ENCODE measurements at regions not wholly inside any gene's neighbourhood (a gene's known extent, or its start where the extent isn't known, plus 50 kb on each side); places are given as distances from the start of the nearest gene placed in this dataset.

GRCh38 chr9:79984429-79985067 lies 412.8 kb downstream of the TLE4 start:
- no peak overlapping the region for H3K27ac ChIP-seq
- TF ChIP-seq CTCF (IDR thresholded peaks at IDR 0.05), result no peak
- no peak for DNase-seq
- no peaks in the 10 kb centered on the region for H3K4me1 ChIP-seq
- intact Hi-C loops (cut with DNase I), result no loop called here
- H3K36me3 ChIP-seq, result no peaks in the 10 kb centered on the region
- H3K4me3 ChIP-seq, result no peak overlapping the region
- H3K9me3 ChIP-seq, result no peaks in the 10 kb centered on the region
- no peaks in the 10 kb centered on the region for H3K27me3 ChIP-seq
- no peak overlapping the region for H3K9ac ChIP-seq (ENCODE audit: low read depth in 2 of 2, low read length in 2 of 2)

- intact Hi-C loops (cut with DNase I), result no loop called here
- DNase-seq, result no peak
- Histone ChIP-seq H3K9me3 (no peaks in the 10 kb centered on the region), H3K4me3 (no peak overlapping the region), H3K9ac (ENCODE audit: low read depth in 2 of 2, low read length in 2 of 2) (no peak overlapping the region), H3K36me3 (no peaks in the 10 kb centered on the region), H3K27ac (no peak overlapping the region), H3K27me3 (no peaks in the 10 kb centered on the region), H3K4me1 (no peaks in the 10 kb centered on the region)
- TF ChIP-seq CTCF (IDR thresholded peaks at IDR 0.05), result no peak
These were observed 408.7 kb downstream of the TLE4 start for GRCh38 chr9:79980432-79980831.

GRCh38 chr9:79977510-79978197 lies 405.9 kb downstream of the TLE4 start:
- no peaks in the 10 kb centered on the region for H3K27me3 ChIP-seq
- no peaks in the 10 kb centered on the region for H3K36me3 ChIP-seq
- intact Hi-C loops (cut with DNase I), result no loop called here
- no peaks in the 10 kb centered on the region for H3K9me3 ChIP-seq
- H3K27ac ChIP-seq, result no peak overlapping the region
- DNase-seq, result no peak
- H3K9ac ChIP-seq (ENCODE audit: low read depth in 2 of 2, low read length in 2 of 2), result no peak overlapping the region
- H3K4me3 ChIP-seq, result no peak overlapping the region
- no peak for TF ChIP-seq CTCF (IDR thresholded peaks at IDR 0.05)
- no peaks in the 10 kb centered on the region for H3K4me1 ChIP-seq

- Histone ChIP-seq H3K27me3 (no peaks in the 10 kb centered on the region), H3K4me3 (no peak overlapping the region), H3K4me1 (no peaks in the 10 kb centered on the region), H3K36me3 (no peaks in the 10 kb centered on the region), H3K9me3 (no peaks in the 10 kb centered on the region), H3K9ac (ENCODE audit: low read depth in 2 of 2, low read length in 2 of 2) (no peak overlapping the region), H3K27ac (no peak overlapping the region)
- intact Hi-C loops (cut with DNase I), result no loop called here
- no peak for TF ChIP-seq CTCF (IDR thresholded peaks at IDR 0.05)
- no peak for DNase-seq
These were observed 405.3 kb downstream of the TLE4 start for GRCh38 chr9:79977074-79977435.

- Histone ChIP-seq H3K36me3 (no peaks in the 10 kb centered on the region), H3K4me1 (no peaks in the 10 kb centered on the region), H3K27ac (no peak overlapping the region), H3K9ac (ENCODE audit: low read depth in 2 of 2, low read length in 2 of 2) (no peak overlapping the region), H3K4me3 (no peak overlapping the region), H3K27me3 (no peaks in the 10 kb centered on the region), H3K9me3 (no peaks in the 10 kb centered on the region)
- intact Hi-C loops (cut with DNase I), result no loop called here
- TF ChIP-seq CTCF (IDR thresholded peaks at IDR 0.05), result no peak
- DNase-seq, result no peak
These were observed 404.7 kb downstream of the TLE4 start for GRCh38 chr9:79976257-79977073.
